ENCODE measurements at regions not wholly inside any gene's neighbourhood (a gene's known extent, or its start where the extent isn't known, plus 50 kb on each side); places are given as distances from the start of the nearest gene placed in this dataset.

DNA sequence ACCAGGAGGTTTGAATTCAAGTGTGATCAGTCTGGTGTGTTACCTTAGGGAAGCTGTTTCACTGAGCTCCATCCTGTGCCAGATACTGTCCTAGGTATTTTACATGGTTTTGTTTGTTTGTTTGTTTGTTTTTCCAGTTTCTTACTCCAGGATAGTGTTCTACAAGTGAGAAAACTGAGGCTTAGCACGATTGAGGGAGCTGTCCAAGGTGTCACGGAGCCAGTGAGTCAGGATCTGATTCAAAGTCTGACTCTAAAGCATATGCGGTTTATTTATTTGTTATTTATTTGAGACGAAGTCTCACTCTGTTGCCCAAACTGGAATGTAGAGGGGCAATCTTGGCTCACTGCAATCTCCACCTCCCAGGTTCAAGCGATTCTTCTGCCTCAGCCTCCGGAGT is 79.7 kb upstream of the GNG2 start:
- peak; percentile 65 for DNase-seq (ENCODE audit: low read depth, low spot score)

DNA sequence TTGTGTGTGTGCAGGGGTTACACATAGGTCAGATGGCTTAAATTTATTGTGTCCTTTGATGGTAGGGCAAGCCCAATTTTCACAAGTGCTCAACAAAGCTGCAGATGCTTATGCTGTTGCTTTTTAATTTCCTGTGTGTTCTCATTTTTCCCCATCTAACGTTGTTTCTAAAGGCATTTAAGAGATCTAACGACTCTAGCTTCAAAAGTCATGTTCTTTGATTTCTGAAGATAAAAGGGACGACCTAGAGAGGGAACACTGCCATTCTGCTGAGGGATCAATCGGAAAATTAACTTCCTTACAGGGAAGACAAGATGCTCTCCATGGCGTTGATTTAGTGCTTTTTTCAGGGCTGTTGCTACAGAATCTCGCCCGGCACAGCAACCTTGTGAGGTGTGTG is 79.0 kb upstream of the GNG2 start:
- DNase-seq (ENCODE audit: low read depth, low spot score) = no peak

DNA sequence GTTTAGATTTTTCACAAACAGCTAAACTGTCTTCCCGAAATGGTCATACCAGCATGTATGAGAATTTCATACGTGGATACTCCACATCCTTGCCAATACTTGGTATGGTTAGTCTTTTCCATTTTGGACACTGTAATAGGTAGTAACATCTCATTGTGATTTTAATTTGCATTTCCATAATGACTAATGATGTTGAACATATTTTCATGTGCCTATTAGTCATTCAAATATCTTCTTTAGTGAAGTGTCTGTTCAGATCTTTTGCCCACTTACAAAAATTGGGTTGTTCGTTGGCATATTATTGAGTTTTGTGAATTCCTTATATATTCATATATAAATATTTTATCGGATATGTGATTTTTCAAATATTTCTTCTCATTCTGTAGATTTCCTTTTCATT is 78.0 kb upstream of the GNG2 start:
- no peak for DNase-seq (ENCODE audit: low read depth, low spot score)

DNA sequence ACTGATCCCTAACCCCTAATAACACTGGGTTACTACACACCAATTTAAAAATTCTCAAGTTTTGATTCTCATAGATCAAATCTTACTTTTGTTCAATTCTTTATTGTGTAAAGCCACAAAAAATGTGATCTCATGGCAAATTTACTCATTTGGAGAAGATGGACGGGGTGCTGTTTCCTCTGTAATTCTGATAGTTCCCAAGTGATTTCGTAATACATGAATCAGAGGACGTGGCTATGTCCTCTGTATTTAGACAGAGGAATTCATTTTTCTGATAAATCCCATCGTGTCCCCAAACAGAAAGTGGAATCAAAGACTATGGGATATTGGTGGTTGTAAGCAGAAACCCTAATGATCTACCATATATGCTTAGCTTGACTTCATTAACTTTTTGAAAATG is 76.6 kb upstream of the GNG2 start:
- no peak for DNase-seq (ENCODE audit: low read depth, low spot score)

DNA sequence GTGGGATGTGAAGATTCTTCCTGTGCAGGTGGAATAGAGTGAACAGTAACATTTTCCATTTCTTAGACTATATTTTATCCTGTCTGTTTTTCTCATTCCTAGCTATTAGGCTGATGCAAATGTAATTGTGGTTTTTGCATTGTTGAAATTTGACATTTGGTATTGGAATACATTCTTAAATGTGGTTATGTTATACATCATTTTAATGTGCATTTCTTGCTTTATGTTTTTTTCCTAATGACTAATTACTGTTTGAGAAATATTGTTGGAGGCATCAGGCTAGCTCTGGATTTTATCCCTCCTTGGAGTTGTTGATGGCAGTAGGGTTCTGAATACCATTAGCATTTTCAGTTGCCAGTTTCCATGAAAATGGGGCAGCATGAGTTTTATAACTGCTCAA is 75.9 kb upstream of the GNG2 start:
- no peak for DNase-seq (ENCODE audit: low read depth, low spot score)

DNA sequence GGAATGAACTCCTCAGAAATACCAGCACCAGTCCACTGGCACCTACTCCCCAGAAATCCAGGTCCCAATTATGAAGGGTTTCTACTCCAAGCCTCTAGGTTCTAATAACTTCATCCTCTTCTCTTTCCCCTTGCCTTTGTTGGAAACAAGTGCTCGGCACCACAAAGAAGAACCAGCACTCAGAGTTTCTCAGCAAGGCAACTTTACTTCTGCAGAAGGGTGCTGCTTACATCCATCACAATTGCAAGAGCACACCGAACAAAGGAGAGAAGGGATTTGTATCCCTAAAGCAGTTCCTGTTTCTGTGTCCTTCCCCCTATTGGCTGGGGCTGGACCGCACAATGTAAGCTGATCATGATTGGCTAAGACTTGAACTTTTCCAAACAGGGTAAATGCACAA is 74.2 kb upstream of the GNG2 start:
- DNase-seq (ENCODE audit: low read depth, low spot score) = no peak

DNA sequence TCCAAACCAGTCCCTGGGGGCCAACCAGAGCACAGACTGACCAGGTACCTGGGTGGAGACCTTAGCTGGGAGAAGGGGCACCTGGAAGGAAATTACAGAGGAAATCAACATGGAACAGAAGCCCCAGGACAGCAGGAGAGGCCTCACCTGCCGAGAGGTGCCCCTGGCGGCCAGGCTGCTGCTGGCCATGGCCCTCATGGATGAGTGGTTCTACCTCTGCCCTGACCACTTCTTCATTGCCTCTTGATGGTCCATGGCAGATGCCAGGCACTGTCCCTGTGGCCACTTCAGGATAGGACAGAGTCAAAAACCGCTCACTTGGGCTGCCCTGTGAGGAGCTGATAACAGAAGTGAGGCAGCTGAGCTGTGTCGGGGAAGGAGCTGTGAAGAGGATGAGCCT is 73.1 kb upstream of the GNG2 start:
- no peak for DNase-seq (ENCODE audit: low read depth, low spot score)

DNA sequence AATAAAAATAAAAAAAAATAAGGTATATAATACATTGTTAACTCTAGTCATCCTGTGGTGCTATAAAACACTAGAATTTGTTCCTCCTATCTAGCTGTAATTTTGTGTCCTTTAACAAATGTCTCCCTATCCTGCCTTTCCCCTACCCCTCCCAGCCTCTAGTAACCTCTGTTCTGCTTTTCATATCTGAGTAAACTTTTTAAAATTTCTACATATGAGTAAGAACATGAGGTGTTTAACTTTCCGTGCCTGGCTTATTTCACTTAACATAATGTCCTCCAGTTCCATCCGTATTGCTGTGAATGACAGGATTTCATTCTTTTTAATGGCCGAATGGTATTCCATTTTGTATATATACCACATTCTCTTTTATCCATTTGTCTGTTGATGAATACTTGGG is 71.3 kb upstream of the GNG2 start:
- no peak for DNase-seq (ENCODE audit: low read depth, low spot score)

DNA sequence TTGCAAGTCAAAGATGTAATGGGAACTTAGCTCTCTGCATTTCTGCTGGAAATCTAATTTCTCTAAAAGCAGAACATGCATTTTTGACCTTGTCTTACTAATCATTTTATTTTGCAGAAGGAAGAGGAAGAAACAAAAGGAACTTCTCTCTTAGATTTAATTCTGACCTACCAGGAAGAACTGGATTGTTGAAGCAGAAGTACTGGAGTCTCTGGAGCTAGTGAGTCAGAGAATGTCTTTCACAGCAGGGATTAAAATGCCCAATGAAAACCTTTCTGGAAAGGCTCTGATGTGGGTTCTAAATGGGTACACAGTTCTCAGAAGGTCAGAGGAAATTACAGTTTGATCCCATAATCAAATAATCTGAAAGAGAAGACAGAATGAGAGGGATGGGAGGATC is 70.8 kb upstream of the GNG2 start:
- peak; percentile 18 for DNase-seq (ENCODE audit: low read depth, low spot score)

DNA sequence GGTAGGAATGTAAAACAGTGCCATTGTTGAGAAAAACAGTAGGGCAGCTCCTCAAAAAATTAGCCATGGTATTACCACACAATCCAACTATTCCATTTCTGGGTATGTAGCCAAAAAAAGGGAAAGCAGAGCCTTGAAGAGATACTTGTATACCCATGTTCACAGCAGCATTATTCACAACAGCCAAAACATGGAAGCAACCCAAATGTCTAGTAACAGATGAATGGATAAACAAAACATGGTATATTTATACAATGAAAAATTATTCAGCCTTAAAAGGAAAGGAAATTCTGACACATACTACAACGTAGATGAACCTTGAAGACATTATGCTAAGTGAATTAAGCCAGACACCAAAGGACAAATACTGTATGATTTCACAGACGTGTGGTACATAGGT is 67.6 kb upstream of the GNG2 start:
- peak; percentile 29 for DNase-seq (ENCODE audit: low read depth, low spot score)

DNA sequence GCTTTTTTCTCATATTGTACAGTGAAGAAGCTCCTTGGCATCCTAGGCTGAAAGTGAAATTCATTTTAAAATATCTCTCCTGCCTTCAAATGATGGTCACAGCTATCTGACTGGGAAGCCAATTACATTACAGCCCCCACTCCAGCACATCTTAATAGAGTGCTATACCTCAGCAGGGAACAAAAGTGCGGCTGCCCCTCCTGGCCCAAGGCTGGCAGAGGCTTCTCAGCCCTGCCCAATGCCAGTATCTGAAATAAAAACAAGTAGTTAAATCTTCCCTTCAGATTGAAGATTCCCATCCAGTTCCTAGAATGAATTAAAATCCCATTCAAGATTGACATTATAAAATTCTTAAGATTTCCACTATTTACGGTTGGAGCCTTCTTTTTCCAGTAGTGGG is 54.9 kb upstream of the GNG2 start:
- no peak for DNase-seq (ENCODE audit: low read depth, low spot score)

DNA sequence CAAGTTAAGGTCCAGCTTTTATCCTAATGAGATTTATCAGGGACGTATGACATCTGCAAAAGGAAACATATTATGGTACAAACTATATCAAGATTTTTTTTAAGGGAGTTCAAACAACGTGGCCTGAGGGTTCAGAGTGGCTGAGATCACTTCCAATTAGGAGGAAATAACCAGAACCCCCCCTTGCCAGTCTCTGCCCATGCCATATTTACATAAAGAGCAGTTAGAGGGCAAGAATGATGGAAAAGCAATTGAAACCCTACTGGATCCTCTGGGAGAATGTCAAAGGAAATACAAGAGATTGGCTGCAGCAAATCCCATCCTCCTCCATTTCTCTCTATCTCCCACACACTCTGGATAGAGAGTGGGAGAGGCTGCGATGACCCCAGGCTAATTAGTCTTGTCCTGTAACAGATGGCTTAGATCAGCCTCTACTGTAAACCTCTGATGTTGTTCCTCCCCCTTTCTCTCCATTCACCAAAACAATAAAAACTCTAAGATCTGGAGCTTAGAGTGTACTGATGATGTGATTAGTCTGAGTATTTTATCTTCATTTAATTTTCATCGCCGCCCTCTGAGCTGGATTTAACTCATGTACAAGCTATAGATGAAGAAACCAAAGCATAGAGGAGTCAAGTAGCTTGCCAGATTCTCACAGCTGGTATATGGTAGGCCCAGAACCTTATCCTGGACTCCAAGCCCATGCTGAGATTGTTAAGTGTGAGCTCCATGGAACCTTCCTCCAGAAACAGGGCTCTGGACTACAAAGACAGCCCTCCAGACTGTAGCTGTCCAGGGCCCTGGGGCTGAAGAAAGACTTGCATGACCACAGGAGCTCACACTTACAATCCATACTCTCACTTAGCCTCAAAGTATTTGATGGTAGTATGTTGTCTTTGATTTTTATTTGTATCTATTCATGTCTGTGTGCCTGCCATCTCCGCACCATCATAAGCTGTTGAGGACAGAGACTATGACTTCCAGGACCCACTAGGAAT is 54.1 kb upstream of the GNG2 start:
- DNase-seq (ENCODE audit: low read depth, low spot score) = no peak

DNA sequence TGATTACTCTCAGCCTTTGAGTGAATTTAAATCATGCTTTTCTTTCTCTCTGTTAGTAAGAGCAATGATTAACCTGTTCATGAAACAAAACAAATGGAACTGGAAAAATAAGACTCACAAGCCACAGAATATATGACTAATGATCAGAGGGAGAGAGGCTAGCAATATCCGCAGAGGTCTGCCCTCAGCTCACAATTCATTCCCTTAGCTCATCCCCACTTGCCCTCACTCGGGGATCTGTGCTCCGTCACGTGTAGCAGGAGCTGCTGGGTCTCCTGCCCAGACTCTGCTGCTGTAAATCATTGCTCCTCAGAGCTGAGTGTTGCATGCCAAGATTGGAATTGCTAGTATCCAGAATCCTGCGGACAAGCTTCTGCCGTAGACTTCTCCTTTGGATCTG is 53.1 kb upstream of the GNG2 start:
- peak; percentile 16 for DNase-seq (ENCODE audit: low read depth, low spot score)

Measured in astrocyte of the hippocampus (primary cell).